ENCODE measurements at regions not wholly inside any gene's neighbourhood (a gene's known extent, or its start where the extent isn't known, plus 50 kb on each side); places are given as distances from the start of the nearest gene placed in this dataset.
"Not testable (repeated sequence)": the region's sequence is repeated elsewhere in the genome, so short reads cannot be mapped to it uniquely, and the experiment has no call there.

DNA sequence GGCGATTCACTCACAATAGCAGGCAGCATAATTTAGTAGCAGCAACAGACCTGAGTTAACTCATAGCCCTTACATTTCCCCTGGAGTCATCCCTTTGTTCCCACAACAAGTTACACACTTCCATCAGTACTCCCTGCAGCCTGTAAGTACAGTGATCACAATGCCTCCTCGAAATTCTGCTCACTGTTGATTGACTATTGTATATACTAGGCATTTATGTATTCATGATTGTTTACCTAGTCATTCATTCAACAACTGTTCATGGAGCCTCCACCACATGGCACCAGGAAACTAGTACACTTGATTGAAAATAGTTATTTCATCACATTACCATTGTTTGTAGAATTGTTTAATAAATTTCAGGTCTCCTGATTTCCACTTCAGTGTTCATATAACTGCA lies 71.4 kb upstream of the P3H2 start:
- ATAC-seq, result no peak

DNA sequence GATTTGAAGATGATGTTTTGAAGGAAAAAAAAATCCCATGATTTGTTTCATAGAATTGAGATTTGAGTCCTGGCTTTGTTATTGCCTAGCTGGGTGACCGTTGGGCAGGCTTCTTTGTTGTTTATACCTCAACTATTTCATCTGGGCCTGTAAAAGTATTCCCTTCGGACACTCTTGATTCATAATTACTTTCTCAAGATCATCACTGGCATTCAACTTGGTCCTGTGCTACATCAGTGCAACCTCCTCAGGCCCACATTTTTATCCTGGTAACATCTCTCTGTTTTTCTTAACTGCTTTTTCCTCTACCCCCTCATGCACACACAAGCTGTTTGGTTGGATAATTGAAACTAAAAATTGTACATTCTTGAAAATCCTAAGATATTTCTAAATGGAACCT lies 67.5 kb upstream of the P3H2 start:
- ATAC-seq, result no peak

DNA sequence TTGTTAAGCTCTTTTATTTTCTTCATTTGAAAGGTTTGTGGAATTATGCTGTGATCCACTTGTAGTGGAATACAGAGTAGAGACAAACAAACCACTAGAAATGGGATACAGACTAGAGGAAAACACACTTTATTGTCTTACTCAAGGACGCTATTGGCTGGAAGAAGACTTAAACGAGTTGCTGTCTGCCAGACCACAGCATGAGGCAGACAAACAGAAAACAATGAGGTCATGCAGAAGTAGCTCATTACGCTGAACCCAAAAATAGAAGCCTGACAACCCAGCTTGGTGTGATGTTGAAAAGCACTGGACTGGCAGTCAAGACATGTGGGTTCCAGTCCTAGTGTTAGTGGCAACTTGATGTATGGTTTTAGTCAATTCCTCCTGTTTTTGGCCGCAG lies 62.4 kb upstream of the P3H2 start:
- ATAC-seq, result no peak

DNA sequence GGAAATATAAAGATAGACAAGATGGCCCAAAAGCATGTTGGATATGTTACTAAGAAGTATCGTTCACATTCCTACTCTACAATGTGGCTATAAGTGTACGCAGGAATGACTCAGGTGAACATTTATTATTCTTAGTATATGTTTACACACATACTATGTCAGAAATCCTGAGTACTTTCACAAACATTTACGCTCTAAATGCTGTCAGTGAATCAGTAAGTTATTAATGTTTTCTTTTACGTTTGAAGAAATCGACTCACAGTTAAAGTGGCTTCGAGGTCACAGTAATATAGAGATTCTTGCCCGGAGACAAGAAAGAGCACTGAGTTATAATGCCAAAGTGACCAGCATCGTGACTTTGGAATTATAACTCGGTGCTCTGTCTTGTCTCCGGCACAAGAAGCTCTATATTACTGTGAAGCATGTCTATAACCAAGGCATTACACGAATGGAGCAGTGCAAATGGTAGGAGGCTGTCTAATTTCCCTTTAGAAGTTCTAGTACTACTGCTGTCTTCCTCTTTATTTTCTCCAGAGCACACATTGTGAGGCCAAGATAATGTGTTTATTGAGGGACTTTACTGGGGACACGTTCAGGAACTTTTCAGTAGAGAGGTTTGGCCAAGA lies 61.8 kb upstream of the P3H2 start:
- no peak for ATAC-seq

DNA sequence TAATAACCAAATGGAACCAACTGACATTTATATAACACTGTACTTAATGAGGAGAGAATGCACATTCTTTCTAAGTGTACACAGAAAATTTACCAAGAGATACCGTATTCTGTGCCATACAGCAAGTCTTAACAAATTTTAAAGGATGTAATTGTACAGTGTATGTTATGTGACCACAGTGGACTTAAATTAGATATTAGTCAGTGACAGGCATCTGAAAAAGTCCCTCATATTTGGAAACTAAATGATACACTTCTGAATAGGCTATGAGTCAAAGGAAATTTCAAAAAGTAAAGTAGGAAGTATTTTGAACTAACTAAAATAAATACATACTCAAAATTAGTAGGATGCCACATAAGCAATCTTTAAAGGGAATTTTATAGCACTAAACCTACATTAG lies 59.6 kb upstream of the P3H2 start:
- ATAC-seq, result peak in 1 of 2 donors; percentile 36

DNA sequence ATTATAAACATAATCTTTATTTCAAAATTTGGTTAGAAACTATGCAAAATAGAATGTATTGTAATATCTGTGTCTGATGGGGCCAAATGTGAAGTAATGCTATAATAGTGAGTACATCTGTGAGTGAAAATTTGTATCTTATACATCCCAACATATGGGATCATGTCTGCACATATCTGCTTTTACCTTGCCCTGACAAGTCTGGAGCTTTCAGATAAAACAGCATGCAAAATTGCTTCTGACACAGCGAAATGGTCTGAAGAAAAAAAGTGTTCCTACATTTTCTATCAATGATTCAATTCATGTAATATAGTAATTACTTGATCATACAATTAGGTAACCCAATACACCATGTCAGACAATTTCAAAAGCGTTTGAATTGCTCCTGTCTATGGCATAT lies 58.1 kb upstream of the P3H2 start:
- no peak for ATAC-seq

DNA sequence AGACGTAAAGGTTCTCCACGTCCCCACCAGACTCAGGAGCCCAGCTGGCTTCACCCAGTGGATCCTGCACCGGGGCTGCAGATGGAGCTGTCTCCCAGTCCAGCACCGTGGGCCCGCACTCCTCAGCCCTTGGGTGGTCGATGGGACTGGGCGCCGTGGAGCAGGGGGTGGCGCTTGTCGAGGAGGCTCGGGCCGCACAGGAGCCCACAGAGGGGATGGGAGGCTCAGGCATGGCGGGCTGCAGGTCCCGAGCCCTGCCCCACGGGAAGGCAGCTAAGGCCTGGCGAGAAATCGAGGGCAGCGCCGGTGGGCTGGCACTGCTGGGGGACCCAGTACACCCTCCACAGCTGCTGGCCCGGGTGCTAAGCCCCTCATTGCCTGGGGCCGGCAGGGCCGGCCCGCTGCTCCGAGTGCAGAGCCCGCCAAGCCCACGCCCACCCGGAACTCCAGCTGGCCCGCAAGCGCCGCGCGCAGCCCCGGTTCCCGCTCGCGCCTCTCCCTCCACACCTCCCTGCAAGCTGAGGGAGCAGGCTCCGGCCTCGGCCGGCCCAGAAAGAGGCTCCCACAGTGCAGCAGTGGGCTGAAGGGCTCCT lies 56.3 kb upstream of the P3H2 start:
- ATAC-seq, result not testable (repeated sequence)

DNA sequence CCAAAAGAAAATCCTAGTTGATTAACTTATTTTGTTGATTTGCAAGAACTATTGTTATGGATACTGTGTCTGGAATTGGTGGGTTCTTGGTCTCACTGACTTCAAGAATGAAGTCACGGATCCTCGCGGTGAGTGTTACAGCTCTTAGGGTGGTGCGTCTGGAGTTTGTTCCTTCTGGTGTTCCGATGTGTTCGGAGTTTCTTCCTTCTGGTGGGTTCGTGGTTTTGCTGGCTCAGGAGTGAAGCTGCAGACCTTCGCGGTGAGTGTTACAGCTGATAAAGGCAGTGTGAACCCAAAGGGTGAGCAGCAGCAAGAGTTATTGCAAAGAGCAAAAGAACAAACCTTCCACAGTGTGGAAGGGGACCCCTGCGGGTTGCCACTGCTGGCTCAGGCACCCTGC lies 55.4 kb upstream of the P3H2 start:
- ATAC-seq, result not testable (repeated sequence)

DNA sequence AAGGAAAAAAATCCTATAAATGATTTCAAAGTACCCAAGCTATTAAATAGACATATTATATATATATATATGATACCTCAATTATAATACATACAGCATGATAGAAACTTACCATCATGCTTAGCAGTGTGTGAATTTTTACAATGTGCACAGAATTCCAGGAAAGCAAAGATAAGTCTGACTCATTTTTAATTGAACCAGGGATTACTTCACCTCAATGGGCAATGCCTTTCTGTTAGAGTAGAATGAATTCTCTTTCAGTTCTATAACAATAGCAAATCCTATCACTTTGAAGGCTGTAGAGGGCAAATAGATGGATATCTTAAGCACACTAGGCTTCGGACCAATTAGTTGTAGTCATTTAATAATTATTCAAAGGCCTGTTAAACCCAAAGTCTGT lies 54.8 kb upstream of the P3H2 start:
- no peak for ATAC-seq

DNA sequence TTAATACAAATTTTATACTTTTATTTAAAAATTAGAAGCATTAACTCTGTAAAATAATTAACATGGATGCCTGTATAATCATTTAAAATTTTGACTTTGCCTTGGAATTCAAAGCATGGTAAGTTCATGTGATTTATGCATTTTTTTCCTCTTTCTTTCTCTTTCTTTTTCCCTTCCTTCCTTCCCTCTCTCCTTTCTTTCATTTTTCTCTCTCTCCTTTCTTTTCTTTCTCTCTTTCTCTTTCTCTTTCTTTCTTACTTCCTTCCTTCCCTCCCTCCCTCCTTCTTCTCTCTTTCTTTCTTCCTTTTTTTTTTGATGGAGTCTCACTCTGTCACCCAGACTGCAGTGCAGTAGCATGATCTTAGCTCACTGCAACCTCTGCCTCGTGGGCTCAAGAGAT lies 53.8 kb upstream of the P3H2 start:
- ATAC-seq, result no peak

DNA sequence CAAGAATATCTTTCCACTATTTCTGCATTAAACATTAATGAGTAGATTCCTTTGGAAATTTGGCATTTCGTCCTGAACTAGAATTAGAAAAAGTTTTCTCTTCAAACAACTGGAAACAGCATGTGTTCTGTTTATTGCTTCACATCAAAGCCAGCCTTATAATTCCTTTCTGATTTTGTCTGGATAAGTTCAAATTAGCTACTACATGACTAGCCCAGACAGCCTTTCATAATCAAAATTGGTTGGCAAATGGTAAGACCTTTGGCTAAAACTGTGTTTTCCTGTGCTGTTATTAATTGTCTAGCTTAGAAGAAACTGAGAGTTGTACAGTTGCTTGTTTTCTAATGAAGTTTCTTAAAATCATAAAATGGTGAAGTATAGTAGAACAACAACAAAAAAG lies 52.7 kb upstream of the P3H2 start:
- ATAC-seq, result no peak

DNA sequence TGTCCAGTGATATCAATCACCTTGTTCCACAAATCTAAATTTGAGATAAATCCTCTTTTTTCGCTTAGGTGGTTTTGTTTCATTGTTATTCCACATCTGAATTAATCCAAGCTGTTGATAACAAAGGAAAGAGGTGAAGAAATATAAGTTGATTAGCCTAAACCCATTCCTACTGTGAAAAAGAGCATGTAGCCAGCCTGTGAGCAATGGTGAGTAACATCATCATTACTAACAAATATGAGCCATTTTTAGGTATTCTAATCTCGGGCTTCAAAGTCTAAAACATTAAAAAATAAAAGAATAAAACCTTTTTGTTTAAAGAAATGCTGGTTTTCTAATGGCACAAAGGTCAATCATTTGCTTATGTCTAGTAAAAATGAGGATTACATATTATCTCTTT lies 52.1 kb upstream of the P3H2 start:
- no peak for ATAC-seq
